Skeletal muscle tissue (tissue), 3 donors: ENCODE measurements at regions not wholly inside any gene's neighbourhood (a gene's known extent, or its start where the extent isn't known, plus 50 kb on each side); places are given as distances from the start of the nearest gene placed in this dataset.
"Not testable (repeated sequence)": the region's sequence is repeated elsewhere in the genome, so short reads cannot be mapped to it uniquely, and the experiment has no call there.

ENCODE experiments used
- H3K27ac ChIP-seq: one replicate; pipeline ENCODE4 v1.7.0; 2013; ENCODE audit warnings: mild to moderate bottlenecking, low read depth, low read length, inconsistent platforms
- H3K27me3 ChIP-seq, 3 donors: one replicate each; pipeline ENCODE4 v1.7.0; 2013; ENCODE audit warnings: low read length in 3 of 3; ENCODE audit not compliant: control insufficient read depth in 3 of 3, insufficient read depth in 3 of 3
- H3K36me3 ChIP-seq, 3 donors: one replicate each; pipeline ENCODE4 v1.7.0; 2013; ENCODE audit warnings: low read length in 3 of 3; ENCODE audit not compliant: control insufficient read depth in 3 of 3, insufficient read depth in 3 of 3
- H3K4me1 ChIP-seq, 3 donors: one replicate each; pipeline ENCODE4 v1.7.0; 2013; ENCODE audit warnings: low read length in 3 of 3, mild to moderate bottlenecking in 3 of 3; ENCODE audit not compliant: control insufficient read depth in 3 of 3, insufficient read depth in 3 of 3
- H3K4me3 ChIP-seq, 3 donors: one replicate each; pipeline ENCODE4 v1.7.0; 2013; ENCODE audit warnings: low read length in 3 of 3
- H3K9ac ChIP-seq, 3 donors: one replicate each; pipeline ENCODE4 v1.7.0; 2013; ENCODE audit warnings: low read length in 3 of 3, mild to moderate bottlenecking in 3 of 3, moderate library complexity in 2 of 3, low read depth in 1 of 3
- H3K9me3 ChIP-seq, 3 donors: one replicate each; pipeline ENCODE4 v1.7.0; 2013; ENCODE audit warnings: low read length in 3 of 3; ENCODE audit not compliant: control insufficient read depth in 3 of 3
- donor health status: Osteomylitis.

- no peak overlapping the region for H3K4me3 ChIP-seq
- H3K9ac ChIP-seq: no peak overlapping the region
- no peaks in the 10 kb centered on the region for H3K4me1 ChIP-seq
- no peaks in the 10 kb centered on the region for H3K36me3 ChIP-seq
- H3K27ac ChIP-seq: no peak overlapping the region
- H3K27me3 ChIP-seq: no peaks in the 10 kb centered on the region
- H3K9me3 ChIP-seq: no peaks in the 10 kb centered on the region
Measured at GRCh38 chr3:175965036-175965435, 1105.9 kb downstream of the NAALADL2 start.

- Histone ChIP-seq H3K4me3 (no peak overlapping the region), H3K27me3 (no peaks in the 10 kb centered on the region), H3K4me1 (no peaks in the 10 kb centered on the region), H3K27ac (no peak overlapping the region), H3K9me3 (no peaks in the 10 kb centered on the region), H3K9ac (no peak overlapping the region), H3K36me3 (no peaks in the 10 kb centered on the region)
Measured at GRCh38 chr3:175957427-175957826, 1098.3 kb downstream of the NAALADL2 start.

GRCh38 chr3:175956964-175957363, 1097.8 kb downstream of the NAALADL2 start:
- Histone ChIP-seq H3K4me3 (no peak overlapping the region), H3K4me1 (no peaks in the 10 kb centered on the region), H3K9ac (no peak overlapping the region), H3K27me3 (no peaks in the 10 kb centered on the region), H3K9me3 (no peaks in the 10 kb centered on the region), H3K36me3 (no peaks in the 10 kb centered on the region), H3K27ac (no peak overlapping the region)

- H3K4me3 ChIP-seq: no peak overlapping the region
- H3K36me3 ChIP-seq: no peaks in the 10 kb centered on the region
- peaks cover 0 to 2% (median 0%) of the 10 kb centered on the region in 3 donors for H3K9me3 ChIP-seq
- H3K4me1 ChIP-seq: no peaks in the 10 kb centered on the region
- no peaks in the 10 kb centered on the region for H3K27me3 ChIP-seq
- H3K27ac ChIP-seq: no peak overlapping the region
- H3K9ac ChIP-seq: no peak overlapping the region
Measured at GRCh38 chr3:175951047-175951694, 1092.0 kb downstream of the NAALADL2 start.

GRCh38 chr3:175948041-175948440, 1088.9 kb downstream of the NAALADL2 start:
- H3K4me1 ChIP-seq: no peaks in the 10 kb centered on the region
- H3K36me3 ChIP-seq: no peaks in the 10 kb centered on the region
- H3K9ac ChIP-seq: no peak overlapping the region
- H3K27ac ChIP-seq: no peak overlapping the region
- H3K4me3 ChIP-seq: no peak overlapping the region
- peaks cover 0 to 4% (median 0%) of the 10 kb centered on the region in 3 donors for H3K9me3 ChIP-seq
- H3K27me3 ChIP-seq: no peaks in the 10 kb centered on the region

GRCh38 chr3:175941352-175941751, 1082.2 kb downstream of the NAALADL2 start:
- H3K4me1 ChIP-seq: no peaks in the 10 kb centered on the region
- H3K36me3 ChIP-seq: no peaks in the 10 kb centered on the region
- no peak overlapping the region for H3K27ac ChIP-seq
- no peak overlapping the region for H3K4me3 ChIP-seq
- peaks cover 0 to 7% (median 2%) of the 10 kb centered on the region in 3 donors for H3K9me3 ChIP-seq
- H3K9ac ChIP-seq: no peak overlapping the region
- H3K27me3 ChIP-seq: no peaks in the 10 kb centered on the region

- no peak overlapping the region for H3K27ac ChIP-seq
- H3K27me3 ChIP-seq: no peaks in the 10 kb centered on the region
- H3K9ac ChIP-seq: no peak overlapping the region
- H3K36me3 ChIP-seq: no peaks in the 10 kb centered on the region
- no peaks in the 10 kb centered on the region for H3K4me1 ChIP-seq
- H3K4me3 ChIP-seq: no peak overlapping the region
- peaks cover 0 to 7% (median 2%) of the 10 kb centered on the region in 3 donors for H3K9me3 ChIP-seq
Measured at GRCh38 chr3:175940881-175941280, 1081.7 kb downstream of the NAALADL2 start.

- H3K27me3 ChIP-seq: no peaks in the 10 kb centered on the region
- H3K9ac ChIP-seq: no peak overlapping the region
- H3K4me3 ChIP-seq: no peak overlapping the region
- H3K36me3 ChIP-seq: no peaks in the 10 kb centered on the region
- H3K27ac ChIP-seq: no peak overlapping the region
- H3K9me3 ChIP-seq: peaks cover 0 to 7% (median 2%) of the 10 kb centered on the region in 3 donors
- H3K4me1 ChIP-seq: no peaks in the 10 kb centered on the region
Measured at GRCh38 chr3:175940243-175940642, 1081.1 kb downstream of the NAALADL2 start.

- H3K9ac ChIP-seq, H3K4me3 ChIP-seq, H3K27me3 ChIP-seq, H3K36me3 ChIP-seq, H3K27ac ChIP-seq, H3K9me3 ChIP-seq, H3K4me1 ChIP-seq: not testable (repeated sequence)
Measured at GRCh38 chr3:175937367-175937766, 1078.2 kb downstream of the NAALADL2 start.

GRCh38 chr3:175932586-175932985, 1073.5 kb downstream of the NAALADL2 start:
- no peaks in the 10 kb centered on the region for H3K36me3 ChIP-seq
- H3K27ac ChIP-seq: no peak overlapping the region
- H3K27me3 ChIP-seq: no peaks in the 10 kb centered on the region
- peaks cover 0 to 3% (median 0%) of the 10 kb centered on the region in 3 donors for H3K9me3 ChIP-seq
- no peak overlapping the region for H3K4me3 ChIP-seq
- H3K9ac ChIP-seq: no peak overlapping the region
- H3K4me1 ChIP-seq: no peaks in the 10 kb centered on the region
